Peyer's patch (tissue), 4 donors: ENCODE measurements at regions not wholly inside any gene's neighbourhood (a gene's known extent, or its start where the extent isn't known, plus 50 kb on each side); places are given as distances from the start of the nearest gene placed in this dataset.

ENCODE experiments used
- DNase-seq, 3 donors: peaks; one replicate each; pipeline ENCODE4 v3.0.0-alpha.2; 2017 to 2019
- H3K27ac ChIP-seq, 4 donors: fragments of 200-600 bp; sonication (generic); one replicate each; pipeline ENCODE4 v1.5.1; 2016 to 2019
- H3K27me3 ChIP-seq, 2 donors: fragments of 200-600 bp; sonication (generic); one replicate each; pipeline ENCODE4 v1.5.1; 2019
- H3K36me3 ChIP-seq, 3 donors: fragments of 200-600 bp; sonication (generic); one replicate each; pipeline ENCODE4 v1.5.1; 2016 to 2019
- H3K4me1 ChIP-seq, 4 donors: fragments of 200-600 bp; sonication (generic); one replicate each; pipeline ENCODE4 v1.5.1; 2016 to 2019
- H3K4me3 ChIP-seq, 4 donors: fragments of 200-600 bp; sonication (generic); 1 replicate in 3 of 4; 2 replicates in 1 of 4; pipeline ENCODE4 v1.5.1; 2016 to 2019; ENCODE audit warnings: mild to moderate bottlenecking in 1 of 4
- H3K9me3 ChIP-seq, 4 donors: fragments of 200-600 bp; sonication (generic); one replicate each; pipeline ENCODE4 v1.5.1; 2016 to 2019; ENCODE audit warnings: mild to moderate bottlenecking in 1 of 4
- CTCF ChIP-seq, 6 experiments: fragments of 450-650 bp in 4 of 6; fragments of 200-600 bp in 2 of 6; sonication (generic) in 1 of 6; IDR thresholded peaks; one replicate each; pipeline ENCODE4 v1.5.1; 2017 to 2019; ENCODE audit warnings: antibody characterized with exemption in 6 of 6, mild to moderate bottlenecking in 3 of 6, moderate library complexity in 1 of 6
- POLR2A ChIP-seq, 2 donors: fragments of 450-650 bp; IDR thresholded peaks; one replicate each; pipeline ENCODE4 v1.5.1; 2017; ENCODE audit warnings: antibody characterized with exemption in 2 of 2, mild to moderate bottlenecking in 2 of 2, moderate library complexity in 2 of 2

- no peaks in the 10 kb centered on the region for H3K36me3 ChIP-seq
- TF ChIP-seq POLR2A (IDR thresholded peaks at IDR 0.05): no peak
- no peak for TF ChIP-seq CTCF (IDR thresholded peaks at IDR 0.05)
- DNase-seq: no peak
- no peak overlapping the region for H3K27ac ChIP-seq
- no peaks in the 10 kb centered on the region for H3K27me3 ChIP-seq
- no peaks in the 10 kb centered on the region for H3K9me3 ChIP-seq
- no peak overlapping the region for H3K4me3 ChIP-seq
- H3K4me1 ChIP-seq: no peaks in the 10 kb centered on the region
These were observed 227.5 kb upstream of the SOX11 start for GRCh38 chr2:5464657-5465056.

GRCh38 chr2:5465859-5466258 lies 226.3 kb upstream of the SOX11 start:
- no peaks in the 10 kb centered on the region for H3K9me3 ChIP-seq
- DNase-seq: no peak
- H3K27ac ChIP-seq: no peak overlapping the region
- TF ChIP-seq CTCF (IDR thresholded peaks at IDR 0.05) (no peak), POLR2A (IDR thresholded peaks at IDR 0.05) (no peak)
- no peaks in the 10 kb centered on the region for H3K4me1 ChIP-seq
- H3K27me3 ChIP-seq: no peaks in the 10 kb centered on the region
- H3K4me3 ChIP-seq: no peak overlapping the region
- H3K36me3 ChIP-seq: no peaks in the 10 kb centered on the region

- H3K27ac ChIP-seq: no peak overlapping the region
- no peak for TF ChIP-seq POLR2A (IDR thresholded peaks at IDR 0.05)
- no peak for TF ChIP-seq CTCF (IDR thresholded peaks at IDR 0.05)
- H3K9me3 ChIP-seq: no peaks in the 10 kb centered on the region
- H3K4me1 ChIP-seq: no peaks in the 10 kb centered on the region
- no peak for DNase-seq
- no peaks in the 10 kb centered on the region for H3K27me3 ChIP-seq
- H3K36me3 ChIP-seq: no peaks in the 10 kb centered on the region
- H3K4me3 ChIP-seq: no peak overlapping the region
These were observed 224.8 kb upstream of the SOX11 start for GRCh38 chr2:5467178-5467905.

GRCh38 chr2:5472673-5473072 lies 219.5 kb upstream of the SOX11 start:
- no peaks in the 10 kb centered on the region for H3K36me3 ChIP-seq
- TF ChIP-seq POLR2A (IDR thresholded peaks at IDR 0.05) (no peak), CTCF (IDR thresholded peaks at IDR 0.05) (no peak)
- no peak for DNase-seq
- no peak overlapping the region for H3K4me3 ChIP-seq
- H3K9me3 ChIP-seq: peaks cover 0 to 3% (median 0%) of the 10 kb centered on the region in 4 donors
- H3K4me1 ChIP-seq: no peaks in the 10 kb centered on the region
- no peak overlapping the region for H3K27ac ChIP-seq
- H3K27me3 ChIP-seq: no peaks in the 10 kb centered on the region

GRCh38 chr2:5473635-5474034 lies 218.5 kb upstream of the SOX11 start:
- no peaks in the 10 kb centered on the region for H3K27me3 ChIP-seq
- H3K4me1 ChIP-seq: no peaks in the 10 kb centered on the region
- H3K27ac ChIP-seq: no peak overlapping the region
- TF ChIP-seq CTCF (IDR thresholded peaks at IDR 0.05) (no peak), POLR2A (IDR thresholded peaks at IDR 0.05) (no peak)
- no peak for DNase-seq
- no peak overlapping the region for H3K4me3 ChIP-seq
- peaks cover 0 to 3% (median 0%) of the 10 kb centered on the region in 4 donors for H3K9me3 ChIP-seq
- no peaks in the 10 kb centered on the region for H3K36me3 ChIP-seq
